IPS-20b (cell line): ENCODE measurements at regions not wholly inside any gene's neighbourhood (a gene's known extent, or its start where the extent isn't known, plus 50 kb on each side); places are given as distances from the start of the nearest gene placed in this dataset.

Experiments
- H3K27ac ChIP-seq: one replicate; pipeline ENCODE4 v1.5.1; 2013; ENCODE audit warnings: low read length
- H3K27me3 ChIP-seq: 2 replicates; pipeline ENCODE4 v1.6.1; 2013; ENCODE audit warnings: mild to moderate bottlenecking, low read length, inconsistent platforms; ENCODE audit not compliant: insufficient read depth
- H3K36me3 ChIP-seq: 2 replicates; pipeline ENCODE4 v1.6.1; 2013; ENCODE audit warnings: low read depth, mild to moderate bottlenecking, inconsistent platforms, low read length, moderate library complexity; ENCODE audit not compliant: insufficient read depth
- H3K4me1 ChIP-seq: 2 replicates; pipeline ENCODE4 v1.6.1; 2013; ENCODE audit warnings: mild to moderate bottlenecking, control low read depth, inconsistent platforms, low read length, moderate library complexity; ENCODE audit not compliant: insufficient read depth
- H3K4me3 ChIP-seq: 2 replicates; pipeline ENCODE4 v1.5.1; 2013; ENCODE audit warnings: mild to moderate bottlenecking, low read length, inconsistent platforms
- H3K9ac ChIP-seq: 2 replicates; pipeline ENCODE4 v1.6.1; 2013; ENCODE audit warnings: low read depth, mild to moderate bottlenecking, inconsistent platforms, low read length, moderate library complexity
- H3K9me3 ChIP-seq: 2 replicates; pipeline ENCODE4 v1.6.1; 2013; ENCODE audit warnings: mild to moderate bottlenecking, low read depth, low read length, inconsistent platforms; ENCODE audit not compliant: insufficient read depth

DNA sequence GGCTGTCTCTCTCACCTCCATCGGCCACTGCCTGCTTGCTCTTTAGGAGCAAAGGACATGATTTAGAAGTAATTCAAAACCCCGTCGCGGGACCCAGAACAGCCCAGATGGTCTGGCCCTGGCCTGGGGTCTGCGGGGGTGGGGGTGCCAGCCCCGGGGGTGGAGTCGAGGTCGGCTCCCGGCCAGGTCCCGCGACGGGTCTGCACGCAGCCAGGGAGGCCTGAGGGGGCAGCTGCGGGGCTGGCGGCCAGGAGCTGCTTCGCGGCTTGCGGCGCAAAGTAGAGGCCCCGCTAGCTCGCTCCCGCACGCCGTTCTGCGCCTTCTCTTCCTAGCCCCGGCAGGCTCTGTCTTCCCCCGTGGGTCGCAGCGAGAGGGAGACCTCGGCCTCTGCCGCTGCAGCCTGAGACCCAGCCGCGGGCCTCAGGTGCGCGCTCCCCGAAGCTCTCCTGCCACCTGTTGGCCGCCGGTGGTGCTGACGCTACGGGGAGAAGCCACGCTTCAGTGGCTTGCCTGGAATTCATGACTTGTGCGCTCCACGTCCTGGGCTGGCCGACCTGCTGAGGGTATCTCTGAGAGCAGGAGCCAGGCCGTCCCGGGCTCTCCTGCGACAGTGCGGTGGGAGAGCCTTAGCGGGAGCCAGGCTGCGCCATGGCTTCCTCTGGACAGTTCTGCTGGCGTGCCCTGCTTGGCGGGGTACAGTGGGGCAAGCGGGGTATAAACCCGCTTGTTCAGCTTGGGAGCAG is 157.2 kb upstream of the PITX1 start:
- H3K27me3 ChIP-seq, result peaks cover 57% of the 10 kb centered on the region
- H3K27ac ChIP-seq, result no peak overlapping the region
- no peaks in the 10 kb centered on the region for H3K9me3 ChIP-seq
- no peaks in the 10 kb centered on the region for H3K4me1 ChIP-seq
- H3K36me3 ChIP-seq, result no peaks in the 10 kb centered on the region
- H3K4me3 ChIP-seq, result peak overlapping the region; percentile 18
- no peak overlapping the region for H3K9ac ChIP-seq

DNA sequence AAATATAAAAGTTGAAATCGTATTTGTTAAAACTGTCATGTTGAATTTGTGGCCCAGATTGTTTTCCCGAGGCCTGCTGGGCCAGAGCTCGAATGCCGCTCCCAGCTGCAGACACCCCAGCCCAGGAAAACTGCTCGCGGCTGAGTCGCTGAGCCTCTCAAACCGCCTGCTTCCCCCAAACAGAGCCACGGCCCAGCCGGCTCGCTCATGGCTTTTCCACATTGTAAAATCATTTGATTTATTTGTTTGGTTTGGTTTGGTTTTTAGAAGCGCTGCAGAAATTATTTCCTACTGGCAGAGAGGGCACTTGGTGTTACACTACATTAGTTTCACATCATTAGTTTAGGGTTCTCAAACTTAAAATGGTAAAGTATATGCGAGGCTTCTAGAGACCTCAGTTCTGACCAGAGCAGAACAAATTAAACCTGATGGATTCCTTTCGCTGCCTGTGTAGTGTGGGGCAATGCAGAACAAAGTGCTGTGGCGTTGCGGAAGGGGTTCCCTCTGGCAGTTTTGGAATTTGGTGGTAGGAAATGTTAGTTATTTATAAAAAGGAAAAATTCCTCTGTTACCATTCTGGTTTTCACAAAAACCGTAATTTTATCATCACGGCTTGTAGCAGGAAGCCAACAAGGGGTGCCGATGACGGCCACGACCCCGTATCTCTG is 156.5 kb upstream of the PITX1 start:
- no peak overlapping the region for H3K27ac ChIP-seq
- no peaks in the 10 kb centered on the region for H3K4me1 ChIP-seq
- no peaks in the 10 kb centered on the region for H3K9me3 ChIP-seq
- H3K27me3 ChIP-seq, result peaks cover 57% of the 10 kb centered on the region
- H3K36me3 ChIP-seq, result no peaks in the 10 kb centered on the region
- H3K9ac ChIP-seq, result no peak overlapping the region
- peak overlapping the region; percentile 18 for H3K4me3 ChIP-seq

DNA sequence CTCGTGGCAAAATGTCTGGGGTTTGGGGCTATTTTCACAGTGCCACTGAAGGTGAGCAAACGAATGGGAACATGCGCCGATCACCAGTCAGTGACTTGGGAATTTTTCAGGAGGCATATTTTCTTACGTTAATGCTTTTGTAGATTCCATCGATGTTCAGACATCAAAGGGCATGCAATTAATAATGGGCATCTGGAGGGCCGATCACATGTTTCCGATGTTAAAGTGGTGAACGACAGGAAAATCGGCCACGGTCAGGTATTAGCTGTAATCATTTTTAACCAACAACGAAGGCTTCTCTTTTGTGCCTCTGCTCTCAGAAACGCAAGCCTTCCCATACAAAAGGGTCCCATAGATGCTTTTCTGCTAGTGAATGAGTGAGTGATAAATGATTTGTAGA is 155.0 kb upstream of the PITX1 start:
- Histone ChIP-seq H3K27ac (no peak overlapping the region), H3K4me3 (no peak overlapping the region), H3K27me3 (peaks cover 50% of the 10 kb centered on the region), H3K9me3 (no peaks in the 10 kb centered on the region), H3K4me1 (no peaks in the 10 kb centered on the region), H3K36me3 (no peaks in the 10 kb centered on the region), H3K9ac (no peak overlapping the region)

DNA sequence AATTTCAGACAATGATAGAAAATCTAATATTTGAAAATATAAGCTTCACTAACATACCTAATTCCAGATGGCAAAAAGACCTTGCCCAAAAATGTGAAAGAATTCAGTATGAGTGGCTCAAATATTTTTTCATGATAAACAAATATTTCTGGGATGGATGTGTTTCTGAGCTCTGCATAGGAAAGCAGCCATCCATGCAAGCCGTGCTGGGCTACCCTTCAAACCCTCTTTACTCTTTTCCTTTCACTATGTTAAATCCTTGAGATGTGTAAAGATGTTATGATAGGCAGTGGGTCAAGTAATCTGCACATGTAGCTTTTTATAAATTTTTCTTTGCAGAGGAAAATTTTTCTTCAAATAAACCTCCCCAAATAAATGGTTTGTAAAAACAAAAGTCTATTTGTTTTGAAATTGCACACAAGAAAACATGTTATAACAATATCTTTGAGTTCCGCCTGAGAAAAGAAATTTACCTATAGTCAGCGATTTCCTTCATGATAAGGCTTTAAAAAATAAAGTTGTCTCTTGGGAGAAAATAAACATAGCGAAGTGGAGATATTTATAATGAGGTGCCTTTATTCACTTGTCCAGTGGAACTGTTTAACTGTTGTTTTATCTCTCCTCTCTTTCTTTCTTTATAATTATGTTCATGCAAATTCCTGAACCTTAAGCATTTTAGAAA is 154.3 kb upstream of the PITX1 start:
- Histone ChIP-seq H3K9ac (no peak overlapping the region), H3K9me3 (no peaks in the 10 kb centered on the region), H3K4me1 (no peaks in the 10 kb centered on the region), H3K36me3 (no peaks in the 10 kb centered on the region), H3K4me3 (no peak overlapping the region), H3K27me3 (peaks cover 44% of the 10 kb centered on the region), H3K27ac (no peak overlapping the region)

DNA sequence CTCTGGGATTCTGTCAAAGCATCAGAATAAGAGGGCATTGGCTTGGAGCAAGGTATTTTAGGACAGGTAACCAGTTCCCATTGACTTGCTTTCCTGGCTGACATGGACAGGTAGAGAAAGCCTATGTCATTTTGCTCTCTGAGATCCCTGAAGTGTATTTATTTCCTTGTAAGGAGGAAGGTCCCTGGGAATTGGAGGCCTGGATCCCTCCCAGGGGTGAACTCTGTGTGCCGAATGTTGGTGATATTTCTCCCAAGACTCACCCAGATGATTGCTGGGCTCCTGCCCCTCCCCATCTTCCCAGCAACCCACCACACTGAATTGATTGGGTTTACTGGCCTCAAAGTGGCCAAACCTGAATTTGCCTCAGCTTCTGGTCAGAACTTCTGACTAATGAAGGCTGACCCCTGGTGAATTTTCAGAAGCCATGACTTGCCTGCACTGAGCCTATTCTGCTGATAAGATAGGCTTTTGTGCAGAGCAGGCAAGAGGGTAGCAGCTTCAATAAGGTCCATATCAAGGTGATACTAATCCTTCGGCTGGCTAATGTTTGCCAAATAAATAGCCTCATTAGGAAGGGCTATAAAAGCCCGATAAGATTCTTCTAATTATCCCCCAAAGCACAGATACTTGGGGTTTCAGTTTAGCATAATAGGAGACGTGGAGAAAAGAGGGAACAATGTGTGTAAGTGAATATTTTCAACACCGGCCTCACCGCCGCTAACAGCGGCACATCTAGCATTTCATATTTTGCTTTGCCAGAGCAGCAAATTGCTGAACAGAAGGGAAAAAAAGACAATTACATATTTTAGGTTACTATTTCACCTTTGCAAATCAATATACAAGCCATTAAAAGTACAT is 152.9 kb upstream of the PITX1 start:
- no peaks in the 10 kb centered on the region for H3K9me3 ChIP-seq
- no peaks in the 10 kb centered on the region for H3K4me1 ChIP-seq
- no peak overlapping the region for H3K9ac ChIP-seq
- H3K27me3 ChIP-seq, result peaks cover 29% of the 10 kb centered on the region
- H3K27ac ChIP-seq, result no peak overlapping the region
- H3K4me3 ChIP-seq, result no peak overlapping the region
- H3K36me3 ChIP-seq, result no peaks in the 10 kb centered on the region

DNA sequence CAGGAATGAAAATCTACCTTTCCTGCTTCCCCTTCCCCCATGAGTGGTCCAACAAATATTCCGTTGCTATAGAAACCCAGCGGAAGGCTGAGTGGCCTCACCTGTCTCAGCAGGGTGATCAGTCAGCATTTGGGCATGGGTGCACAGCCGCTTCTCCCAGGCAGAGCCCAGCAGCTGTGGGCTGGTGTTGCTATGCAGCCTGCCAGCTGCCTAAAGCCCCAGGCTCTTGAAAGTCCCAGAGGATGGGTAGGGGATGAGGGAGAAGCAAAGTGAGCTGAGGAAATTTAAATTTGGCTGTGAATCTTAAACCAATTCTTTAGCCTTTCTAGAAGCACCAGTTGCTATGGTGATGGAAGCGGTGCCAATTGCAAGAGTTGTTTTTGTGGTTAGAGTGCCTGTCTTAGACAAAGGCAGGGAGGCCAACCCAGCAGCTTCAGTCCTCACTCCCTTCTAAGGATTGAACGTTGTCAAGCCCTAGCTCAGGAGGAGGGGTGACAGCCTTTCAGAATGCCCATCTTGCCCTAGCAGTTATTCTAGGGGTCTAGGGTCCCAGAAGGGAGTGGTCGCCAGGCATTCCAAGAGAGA is 151.5 kb upstream of the PITX1 start:
- H3K36me3 ChIP-seq, result no peaks in the 10 kb centered on the region
- H3K4me1 ChIP-seq, result no peaks in the 10 kb centered on the region
- H3K4me3 ChIP-seq, result no peak overlapping the region
- H3K9ac ChIP-seq, result no peak overlapping the region
- H3K27ac ChIP-seq, result no peak overlapping the region
- H3K9me3 ChIP-seq, result no peaks in the 10 kb centered on the region
- peaks cover 16% of the 10 kb centered on the region for H3K27me3 ChIP-seq

DNA sequence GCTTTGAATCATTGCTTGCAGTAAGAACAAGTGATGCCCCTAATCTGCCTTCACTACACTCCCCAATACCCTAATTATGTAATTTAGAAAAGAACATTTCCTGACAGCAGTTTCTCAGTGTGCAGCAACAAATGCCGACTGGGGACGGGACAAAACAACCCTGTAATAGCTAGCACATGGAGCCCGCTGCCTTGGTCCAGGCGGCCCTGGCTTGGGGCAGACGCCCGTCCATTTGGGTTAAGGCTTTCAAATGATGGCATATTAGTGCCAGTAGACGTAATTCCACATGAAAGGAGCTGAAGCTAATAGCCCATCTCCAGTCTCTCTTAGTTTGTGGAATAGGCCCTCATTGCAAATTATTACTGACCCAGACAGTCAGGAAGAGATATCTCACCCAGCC is 150.6 kb upstream of the PITX1 start:
- H3K4me3 ChIP-seq, result no peak overlapping the region
- no peaks in the 10 kb centered on the region for H3K4me1 ChIP-seq
- H3K9ac ChIP-seq, result no peak overlapping the region
- no peak overlapping the region for H3K27ac ChIP-seq
- no peaks in the 10 kb centered on the region for H3K36me3 ChIP-seq
- no peaks in the 10 kb centered on the region for H3K9me3 ChIP-seq
- H3K27me3 ChIP-seq, result peaks cover 6% of the 10 kb centered on the region

DNA sequence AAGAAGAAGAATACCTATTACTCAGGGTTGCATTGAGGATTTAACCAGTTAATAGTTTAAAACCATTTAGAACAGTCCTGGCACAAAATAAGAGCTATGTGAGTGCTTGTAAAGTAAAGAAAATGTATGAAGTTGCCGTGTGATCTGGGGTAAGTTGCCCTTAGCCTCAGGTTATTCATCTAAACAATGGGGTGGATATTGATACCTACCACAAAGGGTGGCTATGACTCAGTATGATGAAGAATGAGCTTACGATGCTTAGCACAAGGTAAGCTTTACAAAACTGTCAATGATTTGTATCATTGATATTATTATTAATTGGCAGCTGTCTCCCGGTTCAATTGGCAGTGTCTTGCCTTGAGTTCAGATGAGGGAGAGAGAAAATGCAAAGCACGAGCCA is 149.4 kb upstream of the PITX1 start:
- no peaks in the 10 kb centered on the region for H3K4me1 ChIP-seq
- H3K9me3 ChIP-seq, result no peaks in the 10 kb centered on the region
- H3K4me3 ChIP-seq, result no peak overlapping the region
- H3K27ac ChIP-seq, result no peak overlapping the region
- H3K9ac ChIP-seq, result no peak overlapping the region
- no peaks in the 10 kb centered on the region for H3K27me3 ChIP-seq
- H3K36me3 ChIP-seq, result no peaks in the 10 kb centered on the region

DNA sequence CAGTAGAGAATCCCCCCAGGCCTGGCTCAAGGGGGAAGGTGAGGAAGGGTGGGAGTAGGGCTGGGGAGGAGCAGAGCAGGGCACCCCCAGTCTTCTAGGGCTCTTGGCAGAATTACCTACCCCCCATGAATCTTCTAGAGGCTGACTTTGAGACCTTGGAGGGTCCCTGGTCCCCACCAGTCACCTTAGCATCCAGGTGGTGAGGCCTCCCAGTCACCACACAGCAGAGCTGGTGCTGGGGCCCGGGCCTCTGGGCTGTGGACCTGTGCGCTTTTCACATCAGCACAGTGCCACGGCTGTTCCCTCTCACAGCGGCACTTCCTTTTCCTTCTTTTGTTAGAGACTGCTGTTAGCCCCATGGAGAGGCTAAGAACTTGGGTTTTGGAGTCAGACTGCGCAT is 148.6 kb upstream of the PITX1 start:
- no peaks in the 10 kb centered on the region for H3K27me3 ChIP-seq
- H3K27ac ChIP-seq, result no peak overlapping the region
- H3K4me3 ChIP-seq, result no peak overlapping the region
- H3K9ac ChIP-seq, result no peak overlapping the region
- H3K9me3 ChIP-seq, result no peaks in the 10 kb centered on the region
- no peaks in the 10 kb centered on the region for H3K36me3 ChIP-seq
- H3K4me1 ChIP-seq, result no peaks in the 10 kb centered on the region

DNA sequence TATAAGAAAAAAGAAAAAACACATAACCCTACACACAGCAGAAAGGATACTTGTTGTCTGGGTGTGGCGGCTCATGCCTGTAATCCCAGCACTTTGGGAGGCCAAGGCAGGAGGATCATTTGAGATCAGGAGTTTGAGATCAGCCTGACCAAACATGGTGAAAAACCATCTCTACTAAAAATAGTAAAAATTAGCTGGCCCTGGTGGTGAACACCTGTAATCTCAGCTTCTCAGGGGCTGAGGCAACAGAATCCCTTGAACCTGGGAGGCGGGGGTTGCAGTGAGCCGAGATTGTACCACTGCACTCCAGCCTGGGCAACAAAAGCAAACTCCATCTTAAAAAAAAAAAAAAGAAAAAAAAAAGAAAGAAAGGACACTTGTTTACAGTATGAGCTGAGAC is 147.6 kb upstream of the PITX1 start:
- Histone ChIP-seq H3K27ac (no peak overlapping the region), H3K9me3 (no peaks in the 10 kb centered on the region), H3K9ac (no peak overlapping the region), H3K27me3 (no peaks in the 10 kb centered on the region), H3K4me3 (no peak overlapping the region), H3K36me3 (no peaks in the 10 kb centered on the region), H3K4me1 (no peaks in the 10 kb centered on the region)

DNA sequence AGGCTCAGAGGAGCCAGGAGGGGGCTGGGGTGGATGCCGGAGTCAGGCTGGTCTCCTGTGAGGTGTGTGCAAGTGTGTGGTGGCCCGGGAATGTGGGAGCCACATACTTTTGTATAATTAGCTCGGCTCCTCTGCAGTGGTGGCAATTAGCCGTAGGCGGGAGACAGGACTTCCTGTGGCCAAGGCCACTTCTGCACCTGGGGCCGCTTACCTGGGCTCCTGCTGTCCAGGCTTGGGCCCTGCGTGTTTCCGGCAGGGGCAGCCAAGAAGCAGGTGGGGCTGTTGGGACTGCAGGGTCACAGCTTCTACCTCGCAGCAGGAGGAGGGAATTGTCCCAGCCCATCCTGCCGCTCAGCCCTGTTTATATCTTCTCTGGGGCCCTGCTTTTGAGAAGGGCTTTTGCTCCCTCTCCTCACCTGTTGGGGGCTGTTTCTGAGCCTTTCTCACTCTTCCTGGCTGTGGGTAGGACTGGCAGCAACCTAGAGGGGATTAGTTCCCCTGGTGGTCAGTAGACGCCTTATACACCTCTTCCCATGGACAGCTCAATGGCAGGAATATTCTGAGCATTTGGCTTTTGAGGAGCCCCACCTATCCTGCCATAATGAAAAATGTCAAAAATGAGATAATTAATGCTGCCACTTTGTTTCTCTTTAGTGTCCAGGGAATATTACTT is 145.4 kb upstream of the PITX1 start:
- H3K36me3 ChIP-seq, result no peaks in the 10 kb centered on the region
- no peak overlapping the region for H3K27ac ChIP-seq
- H3K4me3 ChIP-seq, result no peak overlapping the region
- no peaks in the 10 kb centered on the region for H3K27me3 ChIP-seq
- no peak overlapping the region for H3K9ac ChIP-seq
- H3K9me3 ChIP-seq, result no peaks in the 10 kb centered on the region
- H3K4me1 ChIP-seq, result no peaks in the 10 kb centered on the region
